Suprapubic skin (tissue), 4 donors: ENCODE measurements at regions not wholly inside any gene's neighbourhood (a gene's known extent, or its start where the extent isn't known, plus 50 kb on each side); places are given as distances from the start of the nearest gene placed in this dataset.

Source experiments
- DNase-seq, 2 donors: peaks; one replicate each; pipeline ENCODE4 v3.0.0-alpha.2; 2019; ENCODE audit warnings: low spot score in 2 of 2
- H3K27ac ChIP-seq: fragments of 200-600 bp; sonication (generic); one replicate; pipeline ENCODE4 v1.5.1; 2019
- H3K27me3 ChIP-seq: fragments of 200-600 bp; sonication (generic); one replicate; pipeline ENCODE4 v1.5.1; 2019
- H3K36me3 ChIP-seq: fragments of 200-600 bp; sonication (generic); one replicate; pipeline ENCODE4 v1.5.1; 2019
- H3K4me1 ChIP-seq: fragments of 200-600 bp; sonication (generic); one replicate; pipeline ENCODE4 v1.5.1; 2019
- H3K4me3 ChIP-seq: fragments of 200-600 bp; sonication (generic); one replicate; pipeline ENCODE4 v1.5.1; 2019; ENCODE audit warnings: mild to moderate bottlenecking
- H3K9me3 ChIP-seq: fragments of 200-600 bp; sonication (generic); one replicate; pipeline ENCODE4 v1.5.1; 2019
- CTCF ChIP-seq, 2 donors: fragments of 200-600 bp in 1 of 2; fragments of 450-650 bp in 1 of 2; sonication (generic) in 1 of 2; IDR thresholded peaks; one replicate each; pipeline ENCODE4 v1.5.1; 2016 to 2019; ENCODE audit warnings: antibody characterized with exemption in 2 of 2, mild to moderate bottlenecking in 1 of 2, moderate library complexity in 1 of 2
- EP300 ChIP-seq: sonication (generic); formaldehyde crosslinking; IDR thresholded peaks from one replicate; pipeline ENCODE4 v1.6.1; 2017; ENCODE audit warnings: antibody characterized with exemption
- POLR2A ChIP-seq, 2 donors: fragments of 450-650 bp; IDR thresholded peaks; one replicate each; pipeline ENCODE4 v1.6.1; 2017; ENCODE audit warnings: antibody characterized with exemption in 2 of 2, mild to moderate bottlenecking in 2 of 2, moderate library complexity in 2 of 2
- POLR2AphosphoS5 ChIP-seq, 3 donors: sonication (generic); formaldehyde crosslinking; IDR thresholded peaks; one replicate each; pipeline ENCODE4 v1.6.1; 2017; ENCODE audit warnings: antibody characterized with exemption in 3 of 3
- WGBS: methylation state at CpG from one replicate; pipeline ENCODE4 v1.1.5; 2018; 5-methylcytosine and 5-hydroxymethylcytosine counted together

- no peaks in the 10 kb centered on the region for H3K27me3 ChIP-seq
- no CpG with 5 or more reads among the region's 4 CpGs for WGBS
- H3K27ac ChIP-seq, result no peak overlapping the region
- H3K9me3 ChIP-seq, result no peaks in the 10 kb centered on the region
- peaks cover 3% of the 10 kb centered on the region for H3K4me1 ChIP-seq
- DNase-seq, result no peak
- TF ChIP-seq EP300, result no peak
- TF ChIP-seq POLR2AphosphoS5 (IDR thresholded peaks at IDR 0.05), result no peak
- no peak for TF ChIP-seq POLR2A (IDR thresholded peaks at IDR 0.05)
- TF ChIP-seq CTCF (IDR thresholded peaks at IDR 0.05), result no peak
- no peak overlapping the region for H3K4me3 ChIP-seq
- H3K36me3 ChIP-seq, result no peaks in the 10 kb centered on the region
These were observed 488.5 kb upstream of the THBS1 start for GRCh38 chr15:39092354-39092753.

GRCh38 chr15:39092761-39093160, 488.1 kb upstream of the THBS1 start:
- TF ChIP-seq CTCF (IDR thresholded peaks at IDR 0.05), result no peak
- DNase-seq, result no peak
- Histone ChIP-seq H3K36me3 (no peaks in the 10 kb centered on the region), H3K27ac (no peak overlapping the region), H3K4me1 (peaks cover 3% of the 10 kb centered on the region), H3K4me3 (no peak overlapping the region), H3K9me3 (no peaks in the 10 kb centered on the region), H3K27me3 (no peaks in the 10 kb centered on the region)
- no CpG with 5 or more reads among the region's 2 CpGs for WGBS

GRCh38 chr15:39094116-39094515, 486.8 kb upstream of the THBS1 start:
- DNase-seq, result no peak
- H3K4me1 ChIP-seq, result peaks cover 3% of the 10 kb centered on the region
- no peak for TF ChIP-seq CTCF (IDR thresholded peaks at IDR 0.05)
- TF ChIP-seq POLR2A (IDR thresholded peaks at IDR 0.05), result no peak
- TF ChIP-seq POLR2AphosphoS5 (IDR thresholded peaks at IDR 0.05), result no peak
- no peak for TF ChIP-seq EP300

GRCh38 chr15:39095218-39095879, 485.5 kb upstream of the THBS1 start:
- TF ChIP-seq POLR2AphosphoS5 (IDR thresholded peaks at IDR 0.05) (no peak), CTCF (IDR thresholded peaks at IDR 0.05) (no peak), POLR2A (IDR thresholded peaks at IDR 0.05) (no peak), EP300 (no peak)
- Histone ChIP-seq H3K27me3 (no peaks in the 10 kb centered on the region), H3K9me3 (no peaks in the 10 kb centered on the region), H3K36me3 (no peaks in the 10 kb centered on the region), H3K4me3 (no peak overlapping the region), H3K4me1 (peaks cover 3% of the 10 kb centered on the region), H3K27ac (peak overlapping the region; percentile 22)
- 49% methylated on average over 8 of the region's 8 CpGs for WGBS
- DNase-seq, result no peak

More at GRCh38 chr15:39094116-39094515, 486.8 kb upstream of the THBS1 start:
- no peak overlapping the region for H3K4me3 ChIP-seq
- H3K27me3 ChIP-seq, result no peaks in the 10 kb centered on the region
- H3K9me3 ChIP-seq, result no peaks in the 10 kb centered on the region
- no peaks in the 10 kb centered on the region for H3K36me3 ChIP-seq
- H3K27ac ChIP-seq, result no peak overlapping the region

GRCh38 chr15:39096608-39097205, 484.2 kb upstream of the THBS1 start:
- no peak for DNase-seq
- H3K27me3 ChIP-seq, result no peaks in the 10 kb centered on the region

More at GRCh38 chr15:39096608-39097205, 484.2 kb upstream of the THBS1 start:
- H3K27ac ChIP-seq, result no peak overlapping the region
- peaks cover 3% of the 10 kb centered on the region for H3K4me1 ChIP-seq
- WGBS, result 94% methylated on average over 3 of the region's 3 CpGs
- no peaks in the 10 kb centered on the region for H3K9me3 ChIP-seq
- H3K4me3 ChIP-seq, result no peak overlapping the region
- no peaks in the 10 kb centered on the region for H3K36me3 ChIP-seq
- TF ChIP-seq POLR2A (IDR thresholded peaks at IDR 0.05) (no peak), CTCF (IDR thresholded peaks at IDR 0.05) (no peak), POLR2AphosphoS5 (IDR thresholded peaks at IDR 0.05) (no peak), EP300 (no peak)
